Endothelial cell (in vitro differentiated cells): ENCODE measurements at regions not wholly inside any gene's neighbourhood (a gene's known extent, or its start where the extent isn't known, plus 50 kb on each side); places are given as distances from the start of the nearest gene placed in this dataset.
A peak's percentile ranks its signal among the peaks of the same experiment; 100 is the strongest.

ENCODE experiments used
- DNase-seq: peaks from one replicate; pipeline ENCODE4 v3.0.0; 2021; ENCODE audit warnings: low spot score
- H3K27ac Mint-ChIP-seq: one replicate; pipeline ENCODE4 v1.8.0; 2021; ENCODE audit warnings: mixed read lengths, inconsistent platforms; ENCODE audit not compliant: unreplicated experiment
- H3K27me3 Mint-ChIP-seq: one replicate; pipeline ENCODE4 v1.8.0; 2021; ENCODE audit warnings: mild to moderate bottlenecking, moderate library complexity, mixed read lengths, inconsistent platforms; ENCODE audit not compliant: unreplicated experiment
- H3K36me3 Mint-ChIP-seq: one replicate; pipeline ENCODE4 v1.8.0; 2021; ENCODE audit warnings: mild to moderate bottlenecking, low read depth, mixed read lengths, inconsistent platforms; ENCODE audit not compliant: unreplicated experiment
- H3K4me1 Mint-ChIP-seq: one replicate; pipeline ENCODE4 v1.8.0; 2021; ENCODE audit warnings: mild to moderate bottlenecking, mixed read lengths, inconsistent platforms; ENCODE audit not compliant: unreplicated experiment
- H3K4me3 Mint-ChIP-seq: one replicate; pipeline ENCODE4 v1.8.0; 2021; ENCODE audit warnings: mild to moderate bottlenecking, mixed read lengths, inconsistent platforms; ENCODE audit not compliant: unreplicated experiment
- H3K9me3 Mint-ChIP-seq: one replicate; pipeline ENCODE4 v1.8.0; 2021; ENCODE audit warnings: mixed read lengths, inconsistent platforms; ENCODE audit not compliant: unreplicated experiment
- CTCF ChIP-seq: fragments of 200-600 bp; sonication (generic); IDR thresholded peaks from one replicate; pipeline ENCODE4 v1.5.0; 2021; ENCODE audit warnings: antibody characterized with exemption; ENCODE audit not compliant: unreplicated experiment

- Mint-ChIP-seq H3K27ac (no peak overlapping the region), H3K36me3 (no peaks in the 10 kb centered on the region), H3K27me3 (no peaks in the 10 kb centered on the region), H3K4me3 (no peak overlapping the region), H3K9me3 (no peaks in the 10 kb centered on the region), H3K4me1 (peaks cover 8% of the 10 kb centered on the region)
- no peak for DNase-seq
- peak; percentile 49 for TF ChIP-seq CTCF
Measured at GRCh38 chr14:85195872-85196477, 334.0 kb upstream of the FLRT2 start.

GRCh38 chr14:85198001-85198400 is 331.9 kb upstream of the FLRT2 start:
- TF ChIP-seq CTCF, result no peak
- DNase-seq, result no peak

GRCh38 chr14:85205875-85206274 is 324.1 kb upstream of the FLRT2 start:
- TF ChIP-seq CTCF, result no peak
- no peaks in the 10 kb centered on the region for H3K9me3 Mint-ChIP-seq
- no peaks in the 10 kb centered on the region for H3K4me1 Mint-ChIP-seq
- H3K27me3 Mint-ChIP-seq, result peaks cover 3% of the 10 kb centered on the region
- DNase-seq, result no peak
- H3K27ac Mint-ChIP-seq, result no peak overlapping the region
- no peaks in the 10 kb centered on the region for H3K36me3 Mint-ChIP-seq
- no peak overlapping the region for H3K4me3 Mint-ChIP-seq

More at GRCh38 chr14:85198001-85198400, 331.9 kb upstream of the FLRT2 start:
- Mint-ChIP-seq H3K9me3 (no peaks in the 10 kb centered on the region), H3K4me1 (peaks cover 8% of the 10 kb centered on the region), H3K27ac (peak overlapping the region; percentile 70), H3K27me3 (no peaks in the 10 kb centered on the region), H3K36me3 (no peaks in the 10 kb centered on the region), H3K4me3 (no peak overlapping the region)

- Mint-ChIP-seq H3K27ac (no peak overlapping the region), H3K36me3 (no peaks in the 10 kb centered on the region), H3K4me3 (no peak overlapping the region), H3K27me3 (no peaks in the 10 kb centered on the region), H3K9me3 (no peaks in the 10 kb centered on the region), H3K4me1 (peaks cover 1% of the 10 kb centered on the region)
- TF ChIP-seq CTCF, result no peak
- no peak for DNase-seq
Measured at GRCh38 chr14:85214471-85214870, 315.5 kb upstream of the FLRT2 start.

- Mint-ChIP-seq H3K27ac (no peak overlapping the region), H3K27me3 (no peaks in the 10 kb centered on the region), H3K4me1 (peaks cover 5% of the 10 kb centered on the region), H3K36me3 (no peaks in the 10 kb centered on the region), H3K4me3 (no peak overlapping the region), H3K9me3 (no peaks in the 10 kb centered on the region)
- no peak for DNase-seq
- no peak for TF ChIP-seq CTCF
Measured at GRCh38 chr14:85217412-85217811, 312.5 kb upstream of the FLRT2 start.
